HEK293 (cell line): ENCODE measurements at regions not wholly inside any gene's neighbourhood (a gene's known extent, or its start where the extent isn't known, plus 50 kb on each side); places are given as distances from the start of the nearest gene placed in this dataset.
A peak's percentile ranks its signal among the peaks of the same experiment; 100 is the strongest.

ENCODE experiments used
- BCL11B ChIP-seq: fragments of 450-650 bp; formaldehyde crosslinking; IDR thresholded peaks from 2 replicates; pipeline ENCODE4 v1.5.1; 2016; ENCODE audit warnings: low read depth, missing biosample characterization, missing genetic modification characterization
- GLIS2 ChIP-seq: fragments of 450-650 bp; formaldehyde crosslinking; IDR thresholded peaks from 2 replicates; pipeline ENCODE4 v1.5.1; 2016; ENCODE audit warnings: missing biosample characterization, missing genetic modification characterization
- INSM2 ChIP-seq: fragments of 450-650 bp; formaldehyde crosslinking; IDR thresholded peaks from 2 replicates; pipeline ENCODE4 v1.5.1; 2016; ENCODE audit warnings: missing biosample characterization, missing genetic modification characterization
- MZF1 ChIP-seq: fragments of 450-650 bp; formaldehyde crosslinking; IDR thresholded peaks from 2 replicates; pipeline ENCODE4 v1.5.1; 2017; ENCODE audit warnings: missing biosample characterization, missing genetic modification characterization, borderline replicate concordance
- RBAK ChIP-seq: fragments of 450-650 bp; formaldehyde crosslinking; IDR thresholded peaks from 2 replicates; pipeline ENCODE4 v1.5.1; 2016; ENCODE audit warnings: missing biosample characterization, missing genetic modification characterization
- SCRT1 ChIP-seq: fragments of 450-650 bp; formaldehyde crosslinking; IDR thresholded peaks from 2 replicates; pipeline ENCODE4 v1.5.1; 2016; ENCODE audit warnings: missing biosample characterization, missing genetic modification characterization, borderline replicate concordance
- SP3 ChIP-seq: fragments of 450-650 bp; formaldehyde crosslinking; IDR thresholded peaks from 2 replicates; pipeline ENCODE4 v1.5.1; 2016; ENCODE audit warnings: missing biosample characterization, missing genetic modification characterization
- TCF7L2 ChIP-seq: IDR thresholded peaks from 2 replicates; pipeline ENCODE4 v1.6.1; 2011; ENCODE audit warnings: low read depth, mild to moderate bottlenecking, inconsistent platforms, low read length, moderate library complexity, borderline replicate concordance
- TRIM28 ChIP-seq: IDR thresholded peaks from 2 replicates; pipeline ENCODE4 v1.6.1; 2011; ENCODE audit warnings: low read length, control low read depth, borderline replicate concordance
- WT1 ChIP-seq: fragments of 450-650 bp; formaldehyde crosslinking; IDR thresholded peaks from 2 replicates; pipeline ENCODE4 v1.5.1; 2016; ENCODE audit warnings: missing biosample characterization, missing genetic modification characterization
- YY1 ChIP-seq: fragments of 450-650 bp; formaldehyde crosslinking; IDR thresholded peaks from 2 replicates; pipeline ENCODE4 v1.5.1; 2018; ENCODE audit warnings: missing biosample characterization, missing genetic modification characterization
- YY2 ChIP-seq: fragments of 450-650 bp; formaldehyde crosslinking; IDR thresholded peaks from 2 replicates; pipeline ENCODE4 v1.5.1; 2016; ENCODE audit warnings: missing biosample characterization, missing genetic modification characterization
- ZBTB20 ChIP-seq: fragments of 450-650 bp; formaldehyde crosslinking; IDR thresholded peaks from 2 replicates; pipeline ENCODE4 v1.5.1; 2016; ENCODE audit warnings: missing biosample characterization, missing genetic modification characterization
- ZBTB26 ChIP-seq: fragments of 450-650 bp; formaldehyde crosslinking; optimal IDR thresholded peaks from 2 replicates; pipeline ENCODE3; 2016; ENCODE audit warnings: missing biosample characterization, mild to moderate bottlenecking, missing genetic modification characterization
- ZBTB7A ChIP-seq: fragments of 450-650 bp; formaldehyde crosslinking; IDR thresholded peaks from 2 replicates; pipeline ENCODE4 v1.5.1; 2016; ENCODE audit warnings: low read depth, missing biosample characterization, missing genetic modification characterization
- ZFHX2 ChIP-seq: fragments of 450-650 bp; formaldehyde crosslinking; conservative IDR thresholded peaks from 2 replicates; pipeline ENCODE4 v1.5.1; 2016; ENCODE audit warnings: missing biosample characterization, missing genetic modification characterization
- ZNF132 ChIP-seq: fragments of 450-650 bp; formaldehyde crosslinking; IDR thresholded peaks from 2 replicates; pipeline ENCODE4 v1.5.1; 2017; ENCODE audit warnings: missing biosample characterization, missing genetic modification characterization, borderline replicate concordance
- ZNF155 ChIP-seq: fragments of 450-650 bp; formaldehyde crosslinking; IDR thresholded peaks from 2 replicates; pipeline ENCODE4 v1.5.1; 2016; ENCODE audit warnings: missing biosample characterization, missing genetic modification characterization
- ZNF211 ChIP-seq: fragments of 450-650 bp; formaldehyde crosslinking; IDR thresholded peaks from 2 replicates; pipeline ENCODE4 v1.5.1; 2016; ENCODE audit warnings: low read depth, missing biosample characterization, missing genetic modification characterization
- ZNF341 ChIP-seq: fragments of 450-650 bp; formaldehyde crosslinking; IDR thresholded peaks from 2 replicates; pipeline ENCODE4; 2016; ENCODE audit warnings: low read depth, missing biosample characterization, missing genetic modification characterization
- ZNF596 ChIP-seq: fragments of 450-650 bp; IDR thresholded peaks from 2 replicates; pipeline ENCODE4 v1.5.0; 2018; ENCODE audit warnings: missing biosample characterization, mild to moderate bottlenecking, missing genetic modification characterization, moderate library complexity
- ZNF600 ChIP-seq: fragments of 450-650 bp; formaldehyde crosslinking; IDR thresholded peaks from 2 replicates; pipeline ENCODE4 v1.5.1; 2016; ENCODE audit warnings: missing biosample characterization, missing genetic modification characterization
- ZNF664 ChIP-seq: fragments of 450-650 bp; formaldehyde crosslinking; IDR thresholded peaks from 2 replicates; pipeline ENCODE4 v1.5.1; 2016; ENCODE audit warnings: missing biosample characterization, missing genetic modification characterization
- ZNF670 ChIP-seq: fragments of 450-650 bp; formaldehyde crosslinking; IDR thresholded peaks from 2 replicates; pipeline ENCODE4 v1.5.1; 2016; ENCODE audit warnings: missing biosample characterization, missing genetic modification characterization, low read depth
- ZNF76 ChIP-seq: fragments of 450-650 bp; formaldehyde crosslinking; IDR thresholded peaks from 2 replicates; pipeline ENCODE4; 2016; ENCODE audit warnings: low read depth, missing biosample characterization, missing genetic modification characterization, borderline replicate concordance
- ZSCAN16 ChIP-seq: fragments of 450-650 bp; formaldehyde crosslinking; IDR thresholded peaks from 2 replicates; pipeline ENCODE4 v1.5.1; 2016; ENCODE audit warnings: missing biosample characterization, missing genetic modification characterization
- TF ChIP-seq, protein P1 (sequence below): fragments of 450-650 bp; formaldehyde crosslinking; IDR thresholded peaks from 2 replicates; pipeline ENCODE4 v1.5.1; 2017; ENCODE audit warnings: missing biosample characterization, missing genetic modification characterization
- TF ChIP-seq, protein P2 (sequence below): fragments of 450-650 bp; formaldehyde crosslinking; IDR thresholded peaks from 2 replicates; pipeline ENCODE4 v1.5.1; 2016; ENCODE audit warnings: missing biosample characterization, missing genetic modification characterization
- TF ChIP-seq, protein P3 (sequence below): fragments of 450-650 bp; formaldehyde crosslinking; IDR thresholded peaks from 2 replicates; pipeline ENCODE4 v1.5.1; 2017; ENCODE audit warnings: missing biosample characterization, missing genetic modification characterization
- TF ChIP-seq, protein P4 (sequence below): sonication (generic); formaldehyde crosslinking; IDR thresholded peaks from 2 replicates; pipeline ENCODE4 v1.8.1; 2022; ENCODE audit warnings: mild to moderate bottlenecking, moderate library complexity, missing genetic modification reagents

GRCh38 chr9:134276453-134277245 lies 49.6 kb upstream of the RXRA start (continued):
- TF ChIP-seq, protein P1, sequence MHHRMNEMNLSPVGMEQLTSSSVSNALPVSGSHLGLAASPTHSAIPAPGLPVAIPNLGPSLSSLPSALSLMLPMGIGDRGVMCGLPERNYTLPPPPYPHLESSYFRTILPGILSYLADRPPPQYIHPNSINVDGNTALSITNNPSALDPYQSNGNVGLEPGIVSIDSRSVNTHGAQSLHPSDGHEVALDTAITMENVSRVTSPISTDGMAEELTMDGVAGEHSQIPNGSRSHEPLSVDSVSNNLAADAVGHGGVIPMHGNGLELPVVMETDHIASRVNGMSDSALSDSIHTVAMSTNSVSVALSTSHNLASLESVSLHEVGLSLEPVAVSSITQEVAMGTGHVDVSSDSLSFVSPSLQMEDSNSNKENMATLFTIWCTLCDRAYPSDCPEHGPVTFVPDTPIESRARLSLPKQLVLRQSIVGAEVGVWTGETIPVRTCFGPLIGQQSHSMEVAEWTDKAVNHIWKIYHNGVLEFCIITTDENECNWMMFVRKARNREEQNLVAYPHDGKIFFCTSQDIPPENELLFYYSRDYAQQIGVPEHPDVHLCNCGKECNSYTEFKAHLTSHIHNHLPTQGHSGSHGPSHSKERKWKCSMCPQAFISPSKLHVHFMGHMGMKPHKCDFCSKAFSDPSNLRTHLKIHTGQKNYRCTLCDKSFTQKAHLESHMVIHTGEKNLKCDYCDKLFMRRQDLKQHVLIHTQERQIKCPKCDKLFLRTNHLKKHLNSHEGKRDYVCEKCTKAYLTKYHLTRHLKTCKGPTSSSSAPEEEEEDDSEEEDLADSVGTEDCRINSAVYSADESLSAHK (tag by site-specific recombination): peak; percentile 91
- TF ChIP-seq ZNF341 (tag by site-specific recombination) (peak; percentile 34; the same call in 1 of the 2 replicates), YY1 (tag by site-specific recombination) (no peak), ZNF76 (no peak), ZNF132 (tag by site-specific recombination) (no peak), ZBTB20 (tag by site-specific recombination) (no peak), ZNF670 (tag by site-specific recombination) (no peak), ZSCAN16 (tag by site-specific recombination) (no peak), ZNF600 (no peak), ZFHX2 (no peak), INSM2 (tag by site-specific recombination) (no peak), YY2 (no peak), ZNF664 (no peak), GLIS2 (tag by site-specific recombination) (no peak), TRIM28 (no peak), WT1 (0 out of 2 replicates have a peak, but pooled peaks have one; percentile 29), ZBTB26 (tag by site-specific recombination) (no peak), SCRT1 (tag by site-specific recombination) (no peak), TCF7L2 (peak; percentile 86), ZNF211 (tag by site-specific recombination) (no peak), BCL11B (no peak), ZBTB7A (no peak), ZNF596 (tag by site-specific recombination) (0 out of 2 replicates have a peak, but pooled peaks have one; percentile 16), RBAK (tag by site-specific recombination) (no peak), MZF1 (tag by site-specific recombination) (no peak), ZNF155 (tag by site-specific recombination) (no peak), SP3 (tag by site-specific recombination) (no peak)
- TF ChIP-seq, protein P2, sequence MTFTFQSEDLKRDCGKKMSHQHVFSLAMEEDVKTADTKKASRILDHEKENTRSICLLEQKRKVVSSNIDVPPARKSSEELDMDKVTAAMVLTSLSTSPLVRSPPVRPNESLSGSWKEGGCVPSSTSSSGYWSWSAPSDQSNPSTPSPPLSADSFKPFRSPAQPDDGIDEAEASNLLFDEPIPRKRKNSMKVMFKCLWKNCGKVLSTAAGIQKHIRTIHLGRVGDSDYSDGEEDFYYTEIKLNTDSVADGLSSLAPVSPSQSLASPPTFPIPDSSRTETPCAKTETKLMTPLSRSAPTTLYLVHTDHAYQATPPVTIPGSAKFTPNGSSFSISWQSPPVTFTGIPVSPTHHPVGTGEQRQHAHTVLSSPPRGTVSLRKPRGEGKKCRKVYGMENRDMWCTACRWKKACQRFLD (tag by site-specific recombination): no peak
- TF ChIP-seq, protein P3, sequence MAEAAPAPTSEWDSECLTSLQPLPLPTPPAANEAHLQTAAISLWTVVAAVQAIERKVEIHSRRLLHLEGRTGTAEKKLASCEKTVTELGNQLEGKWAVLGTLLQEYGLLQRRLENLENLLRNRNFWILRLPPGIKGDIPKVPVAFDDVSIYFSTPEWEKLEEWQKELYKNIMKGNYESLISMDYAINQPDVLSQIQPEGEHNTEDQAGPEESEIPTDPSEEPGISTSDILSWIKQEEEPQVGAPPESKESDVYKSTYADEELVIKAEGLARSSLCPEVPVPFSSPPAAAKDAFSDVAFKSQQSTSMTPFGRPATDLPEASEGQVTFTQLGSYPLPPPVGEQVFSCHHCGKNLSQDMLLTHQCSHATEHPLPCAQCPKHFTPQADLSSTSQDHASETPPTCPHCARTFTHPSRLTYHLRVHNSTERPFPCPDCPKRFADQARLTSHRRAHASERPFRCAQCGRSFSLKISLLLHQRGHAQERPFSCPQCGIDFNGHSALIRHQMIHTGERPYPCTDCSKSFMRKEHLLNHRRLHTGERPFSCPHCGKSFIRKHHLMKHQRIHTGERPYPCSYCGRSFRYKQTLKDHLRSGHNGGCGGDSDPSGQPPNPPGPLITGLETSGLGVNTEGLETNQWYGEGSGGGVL (tag by site-specific recombination): peak; percentile 56
- TF ChIP-seq, protein P4, sequence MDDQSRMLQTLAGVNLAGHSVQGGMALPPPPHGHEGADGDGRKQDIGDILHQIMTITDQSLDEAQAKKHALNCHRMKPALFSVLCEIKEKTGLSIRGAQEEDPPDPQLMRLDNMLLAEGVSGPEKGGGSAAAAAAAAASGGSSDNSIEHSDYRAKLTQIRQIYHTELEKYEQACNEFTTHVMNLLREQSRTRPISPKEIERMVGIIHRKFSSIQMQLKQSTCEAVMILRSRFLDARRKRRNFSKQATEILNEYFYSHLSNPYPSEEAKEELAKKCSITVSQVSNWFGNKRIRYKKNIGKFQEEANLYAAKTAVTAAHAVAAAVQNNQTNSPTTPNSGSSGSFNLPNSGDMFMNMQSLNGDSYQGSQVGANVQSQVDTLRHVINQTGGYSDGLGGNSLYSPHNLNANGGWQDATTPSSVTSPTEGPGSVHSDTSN: no peak
